CD14-positive monocyte (primary cell): ENCODE measurements at regions not wholly inside any gene's neighbourhood (a gene's known extent, or its start where the extent isn't known, plus 50 kb on each side); places are given as distances from the start of the nearest gene placed in this dataset.

ENCODE experiments used
- DNase-seq, 3 donors: peaks; one replicate each; pipeline ENCODE4 v3.0.0-alpha.2; 2011 to 2022
- H2AFZ ChIP-seq: 2 replicates; pipeline ENCODE4 v1.6.0; 2012; ENCODE audit warnings: mild to moderate bottlenecking, low read depth, low read length, inconsistent platforms; ENCODE audit not compliant: insufficient read depth, poor library complexity, severe bottlenecking
- H3K27ac ChIP-seq, 2 donors: 1 replicate in 1 of 2; 2 replicates in 1 of 2; pipeline ENCODE4 v1.5.1; 2012 to 2013; ENCODE audit warnings: low read length in 2 of 2, control low read depth in 1 of 2, inconsistent platforms in 1 of 2, low read depth in 1 of 2, mild to moderate bottlenecking in 1 of 2
- H3K27me3 ChIP-seq, 2 donors: one replicate each; pipeline versions ENCODE4 v1.6.0 to v1.6.1; 2011 to 2013; ENCODE audit warnings: low read length in 2 of 2; ENCODE audit not compliant: control insufficient read depth in 2 of 2, insufficient read depth in 2 of 2
- H3K36me3 ChIP-seq, 2 donors: replicated peaks in 1 of 2; 1 replicate in 1 of 2; 2 replicates in 1 of 2; pipeline versions ENCODE4 v1.5.1 to v1.6.1; 2012 to 2013; ENCODE audit warnings: low read length in 2 of 2, control low read depth in 1 of 2, inconsistent platforms in 1 of 2, mild to moderate bottlenecking in 1 of 2; ENCODE audit not compliant: insufficient read depth in 2 of 2, control insufficient read depth in 1 of 2
- H3K4me1 ChIP-seq, 2 donors: 1 replicate in 1 of 2; 2 replicates in 1 of 2; pipeline versions ENCODE4 v1.5.1 to v1.6.1; 2012 to 2013; ENCODE audit warnings: low read length in 2 of 2, control low read depth in 1 of 2, inconsistent platforms in 1 of 2, mild to moderate bottlenecking in 1 of 2, moderate library complexity in 1 of 2; ENCODE audit not compliant: insufficient read depth in 2 of 2, control insufficient read depth in 1 of 2
- H3K4me2 ChIP-seq: replicated peaks from 2 replicates; pipeline ENCODE3; 2012; ENCODE audit warnings: low read length, moderate library complexity, mild to moderate bottlenecking; ENCODE audit not compliant: poor library complexity, severe bottlenecking; ENCODE audit errors: extremely low read depth
- H3K4me3 ChIP-seq, 3 experiments: fragments of 200-600 bp in 1 of 3; sonication (generic) in 1 of 3; replicated peaks in 1 of 3; 1 replicate in 2 of 3; 2 replicates in 1 of 3; pipeline ENCODE4 v1.5.1; 2011 to 2013; ENCODE audit warnings: low read length in 3 of 3, mild to moderate bottlenecking in 3 of 3, control low read depth in 2 of 3, low read depth in 2 of 3, inconsistent platforms in 1 of 3, moderate library complexity in 1 of 3
- H3K79me2 ChIP-seq: 2 replicates; pipeline ENCODE4 v1.6.0; 2012; ENCODE audit warnings: mild to moderate bottlenecking, control low read depth, inconsistent platforms, low read length, moderate library complexity; ENCODE audit not compliant: insufficient read depth
- H3K9ac ChIP-seq: 2 replicates; pipeline ENCODE4 v1.6.0; 2017; ENCODE audit warnings: low read length, mild to moderate bottlenecking; ENCODE audit not compliant: insufficient read depth, poor library complexity, severe bottlenecking
- H3K9me3 ChIP-seq, 2 donors: replicated peaks in 1 of 2; 1 replicate in 1 of 2; 2 replicates in 1 of 2; pipeline versions ENCODE4 v1.5.1 to v1.6.1; 2012 to 2013; ENCODE audit warnings: low read length in 2 of 2, control low read depth in 1 of 2; ENCODE audit not compliant: control insufficient read depth in 1 of 2, insufficient read depth in 1 of 2
- H4K20me1 ChIP-seq: 2 replicates; pipeline ENCODE4 v1.6.0; 2012; ENCODE audit warnings: mild to moderate bottlenecking, low read length, control low read depth, moderate library complexity; ENCODE audit not compliant: insufficient read depth
- H3K27ac Mint-ChIP-seq, 7 donors: one replicate each; pipeline ENCODE4 v1.8.0; 2020; ENCODE audit warnings: mild to moderate bottlenecking in 7 of 7, mixed read lengths in 7 of 7, moderate library complexity in 6 of 7, inconsistent platforms in 2 of 7
- H3K27me3 Mint-ChIP-seq, 3 donors: one replicate each; pipeline ENCODE4 v1.8.0; 2021 to 2022; ENCODE audit warnings: low read depth in 3 of 3, mild to moderate bottlenecking in 3 of 3, mixed read lengths in 3 of 3, moderate library complexity in 3 of 3, inconsistent platforms in 1 of 3
- H3K36me3 Mint-ChIP-seq, 2 donors: one replicate each; pipeline ENCODE4 v1.8.0; 2020; ENCODE audit warnings: mixed read lengths in 2 of 2, inconsistent platforms in 1 of 2, mild to moderate bottlenecking in 1 of 2
- H3K4me1 Mint-ChIP-seq: one replicate; pipeline ENCODE4 v1.8.0; 2020; ENCODE audit warnings: mild to moderate bottlenecking, mixed read lengths
- H3K4me3 Mint-ChIP-seq, 2 donors: one replicate each; pipeline ENCODE4 v1.8.0; 2020; ENCODE audit warnings: mild to moderate bottlenecking in 2 of 2, mixed read lengths in 2 of 2, moderate library complexity in 1 of 2
- H3K9me3 Mint-ChIP-seq, 7 donors: one replicate each; pipeline ENCODE4 v1.8.0; 2020 to 2022; ENCODE audit warnings: mixed read lengths in 7 of 7, mild to moderate bottlenecking in 6 of 7, moderate library complexity in 6 of 7, inconsistent platforms in 2 of 7
- CTCF ChIP-seq: fragments of 200-600 bp; IDR thresholded peaks from one replicate; pipeline ENCODE4 v1.8.0; 2022; ENCODE audit warnings: antibody characterized with exemption, mild to moderate bottlenecking
- whole genome bisulfite sequencing: methylation state at CpG from one replicate; pipeline ENCODE4 v1.1.5; 2013; ENCODE audit warnings: missing lambda C conversion rate; ENCODE audit not compliant: insufficient coverage; 5-methylcytosine and 5-hydroxymethylcytosine counted together
- intact Hi-C, 2 donors: fragments of 100-400 bp; cut with micrococcal nuclease; formaldehyde crosslinking; loops; one replicate each; pipeline versions ENCODE4 v1.15.0 to v1.15.1; 2023

GRCh38 chr1:71267220-71267619, 186.4 kb upstream of the ZRANB2 start:
- Histone ChIP-seq H3K27ac (no peak overlapping the region), H3K9ac (no peak overlapping the region), H3K4me2 (no peak overlapping the region), H3K36me3 (no peaks in the 10 kb centered on the region), H3K79me2 (no peaks in the 10 kb centered on the region), H3K4me3 (no peak overlapping the region), H3K27me3 (no peaks in the 10 kb centered on the region), H3K4me1 (peaks cover 0 to 5% of the 10 kb centered on the region in 2 donors), H2AFZ (no peak overlapping the region), H3K9me3 (peaks cover 0 to 6% of the 10 kb centered on the region in 2 donors), H4K20me1 (no peaks in the 10 kb centered on the region)
- no peak overlapping the region for H3K4me3 Mint-ChIP-seq
- peaks cover 4% of the 10 kb centered on the region for H3K4me1 Mint-ChIP-seq
- H3K36me3 Mint-ChIP-seq: no peaks in the 10 kb centered on the region
- intact Hi-C loops: no loop called here
- TF ChIP-seq CTCF: no peak
- H3K27ac Mint-ChIP-seq: no peak overlapping the region
- H3K9me3 Mint-ChIP-seq: peaks cover 3 to 11% (median 6%) of the 10 kb centered on the region in 7 donors
- H3K27me3 Mint-ChIP-seq: peaks cover 0 to 1% (median 0%) of the 10 kb centered on the region in 3 donors
- DNase-seq: no peak

GRCh38 chr1:71264039-71264438, 183.2 kb upstream of the ZRANB2 start:
- no peak overlapping the region for H3K4me2 ChIP-seq
- no CpG with 5 or more reads among the region's 5 CpGs for WGBS
- no peaks in the 10 kb centered on the region for H3K36me3 Mint-ChIP-seq
- no peaks in the 10 kb centered on the region for H3K4me1 Mint-ChIP-seq
- no peak for TF ChIP-seq CTCF
- H3K4me3 ChIP-seq: no peak overlapping the region
- no peak for DNase-seq
- intact Hi-C loops: no loop called here
- no peak overlapping the region for H3K27ac Mint-ChIP-seq
- no peaks in the 10 kb centered on the region for H3K27me3 ChIP-seq
- H3K27ac ChIP-seq: no peak overlapping the region
- no peak overlapping the region for H3K4me3 Mint-ChIP-seq
- no peak overlapping the region for H3K9ac ChIP-seq
- H3K79me2 ChIP-seq: no peaks in the 10 kb centered on the region
- H3K9me3 ChIP-seq: no peaks in the 10 kb centered on the region
- peaks cover 0 to 2% of the 10 kb centered on the region in 2 donors for H3K4me1 ChIP-seq
- peaks cover 0 to 1% (median 0%) of the 10 kb centered on the region in 3 donors for H3K27me3 Mint-ChIP-seq
- no peak overlapping the region for H2AFZ ChIP-seq
- H4K20me1 ChIP-seq: no peaks in the 10 kb centered on the region
- no peaks in the 10 kb centered on the region for H3K36me3 ChIP-seq
- peaks cover 0 to 4% (median 2%) of the 10 kb centered on the region in 7 donors for H3K9me3 Mint-ChIP-seq
